ENCODE measurements at regions not wholly inside any gene's neighbourhood (a gene's known extent, or its start where the extent isn't known, plus 50 kb on each side); places are given as distances from the start of the nearest gene placed in this dataset.

- no peak for TF ChIP-seq POLR2AphosphoS5 (IDR thresholded peaks at IDR 0.05; ENCODE audit: control insufficient read depth, insufficient read depth, low read depth, low read length)
- no peak for TF ChIP-seq CTCF (IDR thresholded peaks at IDR 0.05 in 2 of 3, conservative IDR thresholded peaks at IDR 0.05 in 1 of 3; ENCODE audit: insufficient read depth in 2 of 3, low read depth in 1 of 3, low read length in 3 of 3)
- TF ChIP-seq, protein P1, sequence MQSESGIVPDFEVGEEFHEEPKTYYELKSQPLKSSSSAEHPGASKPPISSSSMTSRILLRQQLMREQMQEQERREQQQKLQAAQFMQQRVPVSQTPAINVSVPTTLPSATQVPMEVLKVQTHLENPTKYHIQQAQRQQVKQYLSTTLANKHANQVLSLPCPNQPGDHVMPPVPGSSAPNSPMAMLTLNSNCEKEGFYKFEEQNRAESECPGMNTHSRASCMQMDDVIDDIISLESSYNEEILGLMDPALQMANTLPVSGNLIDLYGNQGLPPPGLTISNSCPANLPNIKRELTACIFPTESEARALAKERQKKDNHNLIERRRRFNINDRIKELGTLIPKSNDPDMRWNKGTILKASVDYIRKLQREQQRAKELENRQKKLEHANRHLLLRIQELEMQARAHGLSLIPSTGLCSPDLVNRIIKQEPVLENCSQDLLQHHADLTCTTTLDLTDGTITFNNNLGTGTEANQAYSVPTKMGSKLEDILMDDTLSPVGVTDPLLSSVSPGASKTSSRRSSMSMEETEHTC (IDR thresholded peaks at IDR 0.05), result no peak
- TF ChIP-seq GTF2F1 (IDR thresholded peaks at IDR 0.05; ENCODE audit: low read depth, low read length), result no peak
- no peak for TF ChIP-seq RCOR1 (IDR thresholded peaks at IDR 0.05; ENCODE audit: borderline replicate concordance in 1 of 2, low read depth in 2 of 2, low read length in 2 of 2)
Observed at GRCh38 chr7:125256446-125256845, 326.8 kb upstream of the POT1 start.
